Stimulated activated naive CD8-positive, alpha-beta T cell treated with anti-CD3 and anti-CD28 coated beads, Interleukin-15, Interleukin-2, amounts not matched to agents 100 U/mL and 50 U/mL, for 24 hours (primary cell): ENCODE measurements at regions not wholly inside any gene's neighbourhood (a gene's known extent, or its start where the extent isn't known, plus 50 kb on each side); places are given as distances from the start of the nearest gene placed in this dataset.

Experiments used
- ATAC-seq: fragments of 150-1000 bp; cut with Tn5 transposase; one replicate; pipeline ENCODE4 v1.10.0; 2021
- DNase-seq: peaks from one replicate; pipeline ENCODE4 v3.0.0; 2021

GRCh38 chr10:88023676-88024075 lies 160.3 kb downstream of the PTEN start:
- ATAC-seq (no peak), DNase-seq (no peak)

- ATAC-seq (no peak), DNase-seq (no peak)
Observed at GRCh38 chr10:88026031-88026430, 162.6 kb downstream of the PTEN start.

GRCh38 chr10:88027570-88027969 lies 164.1 kb downstream of the PTEN start:
- DNase-seq (no peak), ATAC-seq (no peak)

GRCh38 chr10:88028072-88028471 lies 164.6 kb downstream of the PTEN start:
- ATAC-seq (no peak), DNase-seq (no peak)

GRCh38 chr10:88028654-88029053 lies 165.2 kb downstream of the PTEN start:
- DNase-seq, result no peak
- no peak for ATAC-seq

- DNase-seq (no peak), ATAC-seq (no peak)
Observed at GRCh38 chr10:88032566-88032965, 169.1 kb downstream of the PTEN start.

GRCh38 chr10:88033385-88033784 lies 170.0 kb downstream of the PTEN start:
- DNase-seq (no peak), ATAC-seq (no peak)

GRCh38 chr10:88033793-88034192 lies 170.4 kb downstream of the PTEN start:
- ATAC-seq, result no peak
- DNase-seq, result no peak

GRCh38 chr10:88036126-88036525 lies 172.7 kb downstream of the PTEN start:
- DNase-seq, result no peak
- ATAC-seq, result no peak

GRCh38 chr10:88037623-88038022 lies 174.2 kb downstream of the PTEN start:
- ATAC-seq (peak; percentile 46), DNase-seq (no peak)

GRCh38 chr10:88038268-88038667 lies 174.8 kb downstream of the PTEN start:
- DNase-seq, result no peak
- no peak for ATAC-seq

- DNase-seq, result no peak
- ATAC-seq, result no peak
Observed at GRCh38 chr10:88039496-88040200, 176.2 kb downstream of the PTEN start.

GRCh38 chr10:88041243-88042159 lies 178.1 kb downstream of the PTEN start:
- DNase-seq, result no peak
- no peak for ATAC-seq

GRCh38 chr10:88042160-88043100 lies 179.0 kb downstream of the PTEN start:
- no peak for ATAC-seq
- DNase-seq, result no peak

- DNase-seq (no peak), ATAC-seq (no peak)
Observed at GRCh38 chr10:88045096-88045495, 181.7 kb downstream of the PTEN start.

- DNase-seq (no peak), ATAC-seq (no peak)
Observed at GRCh38 chr10:88045656-88046415, 182.4 kb downstream of the PTEN start.

- no peak for ATAC-seq
- DNase-seq, result no peak
Observed at GRCh38 chr10:88047579-88047978, 184.2 kb downstream of the PTEN start.

GRCh38 chr10:88048312-88048711 lies 184.9 kb downstream of the PTEN start:
- ATAC-seq, result no peak

GRCh38 chr10:88049204-88049603 lies 185.8 kb downstream of the PTEN start:
- DNase-seq (no peak), ATAC-seq (no peak)

More at GRCh38 chr10:88048312-88048711, 184.9 kb downstream of the PTEN start:
- no peak for DNase-seq

GRCh38 chr10:88057720-88058119 lies 194.3 kb downstream of the PTEN start:
- ATAC-seq (no peak), DNase-seq (no peak)

GRCh38 chr10:88058750-88059149 lies 195.3 kb downstream of the PTEN start:
- DNase-seq, result no peak
- ATAC-seq, result no peak

- DNase-seq, result no peak
- ATAC-seq, result no peak
Observed at GRCh38 chr10:88059190-88059589, 195.8 kb downstream of the PTEN start.
